Progenitor cell of endocrine pancreas (in vitro differentiated cells): ENCODE measurements at regions not wholly inside any gene's neighbourhood (a gene's known extent, or its start where the extent isn't known, plus 50 kb on each side); places are given as distances from the start of the nearest gene placed in this dataset.

ENCODE experiments used
- DNase-seq: peaks from one replicate; pipeline ENCODE4 v3.0.0; 2021; ENCODE audit warnings: low spot score; ENCODE audit not compliant: unreplicated experiment
- H3K27ac Mint-ChIP-seq: 2 replicates; pipeline ENCODE4 v1.8.0; 2021; ENCODE audit warnings: mild to moderate bottlenecking, moderate library complexity, mixed read lengths
- H3K27me3 Mint-ChIP-seq: 2 replicates; pipeline ENCODE4 v1.8.0; 2021; ENCODE audit warnings: mixed read lengths
- H3K36me3 Mint-ChIP-seq: 2 replicates; pipeline ENCODE4 v1.8.0; 2022; ENCODE audit warnings: mixed read lengths; ENCODE audit not compliant: insufficient read depth
- H3K4me1 Mint-ChIP-seq: 2 replicates; pipeline ENCODE4 v1.8.0; 2021; ENCODE audit warnings: low read depth, mixed read lengths
- H3K4me3 Mint-ChIP-seq: 2 replicates; pipeline ENCODE4 v1.8.0; 2021; ENCODE audit warnings: low read depth, mild to moderate bottlenecking, moderate library complexity, mixed read lengths
- H3K9me3 Mint-ChIP-seq: 2 replicates; pipeline ENCODE4 v1.8.0; 2021; ENCODE audit warnings: low read depth, mixed read lengths
- TF ChIP-seq, protein P1 (sequence below): fragments of 200-600 bp; sonication (generic); IDR thresholded peaks from one replicate; pipeline ENCODE4 v1.5.0; 2021; ENCODE audit warnings: antibody characterized with exemption, mild to moderate bottlenecking; ENCODE audit not compliant: unreplicated experiment

- Mint-ChIP-seq H3K27me3 (no peaks in the 10 kb centered on the region), H3K36me3 (no peaks in the 10 kb centered on the region), H3K4me1 (no peaks in the 10 kb centered on the region), H3K4me3 (no peak overlapping the region), H3K9me3 (no peaks in the 10 kb centered on the region), H3K27ac (no peak overlapping the region)
- TF ChIP-seq, protein P1, sequence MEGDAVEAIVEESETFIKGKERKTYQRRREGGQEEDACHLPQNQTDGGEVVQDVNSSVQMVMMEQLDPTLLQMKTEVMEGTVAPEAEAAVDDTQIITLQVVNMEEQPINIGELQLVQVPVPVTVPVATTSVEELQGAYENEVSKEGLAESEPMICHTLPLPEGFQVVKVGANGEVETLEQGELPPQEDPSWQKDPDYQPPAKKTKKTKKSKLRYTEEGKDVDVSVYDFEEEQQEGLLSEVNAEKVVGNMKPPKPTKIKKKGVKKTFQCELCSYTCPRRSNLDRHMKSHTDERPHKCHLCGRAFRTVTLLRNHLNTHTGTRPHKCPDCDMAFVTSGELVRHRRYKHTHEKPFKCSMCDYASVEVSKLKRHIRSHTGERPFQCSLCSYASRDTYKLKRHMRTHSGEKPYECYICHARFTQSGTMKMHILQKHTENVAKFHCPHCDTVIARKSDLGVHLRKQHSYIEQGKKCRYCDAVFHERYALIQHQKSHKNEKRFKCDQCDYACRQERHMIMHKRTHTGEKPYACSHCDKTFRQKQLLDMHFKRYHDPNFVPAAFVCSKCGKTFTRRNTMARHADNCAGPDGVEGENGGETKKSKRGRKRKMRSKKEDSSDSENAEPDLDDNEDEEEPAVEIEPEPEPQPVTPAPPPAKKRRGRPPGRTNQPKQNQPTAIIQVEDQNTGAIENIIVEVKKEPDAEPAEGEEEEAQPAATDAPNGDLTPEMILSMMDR = no peak
- no peak for DNase-seq
Measured at GRCh38 chr14:46233786-46234185, 417.8 kb downstream of the RPL10L start.

DNA sequence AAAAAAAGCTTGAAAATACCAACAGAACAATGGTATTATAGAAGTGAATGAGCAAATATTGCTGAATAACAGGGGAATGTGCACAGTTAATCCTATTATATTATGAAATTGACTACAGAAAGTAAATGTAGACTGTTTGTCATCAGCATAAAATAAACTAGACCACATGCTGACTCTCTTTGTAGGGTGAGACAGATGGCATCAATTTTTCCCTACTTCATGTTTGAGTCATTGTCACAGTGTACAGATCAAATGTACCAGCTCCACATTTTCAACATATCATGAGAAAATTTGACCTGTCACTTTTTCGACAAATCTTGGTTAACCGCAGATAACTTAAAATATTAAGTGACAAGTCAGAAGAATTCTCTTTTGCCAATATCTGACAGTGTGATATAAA, 421.0 kb downstream of the RPL10L start:
- H3K9me3 Mint-ChIP-seq = no peaks in the 10 kb centered on the region
- TF ChIP-seq, protein P1 = no peak
- H3K27ac Mint-ChIP-seq = no peak overlapping the region
- DNase-seq = no peak
- no peaks in the 10 kb centered on the region for H3K4me1 Mint-ChIP-seq
- no peaks in the 10 kb centered on the region for H3K27me3 Mint-ChIP-seq
- no peak overlapping the region for H3K4me3 Mint-ChIP-seq
- no peaks in the 10 kb centered on the region for H3K36me3 Mint-ChIP-seq

- no peak for DNase-seq
- no peak overlapping the region for H3K27ac Mint-ChIP-seq
- H3K4me3 Mint-ChIP-seq = no peak overlapping the region
- TF ChIP-seq, protein P1 = no peak
- no peaks in the 10 kb centered on the region for H3K4me1 Mint-ChIP-seq
- no peaks in the 10 kb centered on the region for H3K27me3 Mint-ChIP-seq
- H3K36me3 Mint-ChIP-seq = no peaks in the 10 kb centered on the region
- peaks cover 4% of the 10 kb centered on the region for H3K9me3 Mint-ChIP-seq
Measured at GRCh38 chr14:46215801-46216200, 435.8 kb downstream of the RPL10L start.

DNA sequence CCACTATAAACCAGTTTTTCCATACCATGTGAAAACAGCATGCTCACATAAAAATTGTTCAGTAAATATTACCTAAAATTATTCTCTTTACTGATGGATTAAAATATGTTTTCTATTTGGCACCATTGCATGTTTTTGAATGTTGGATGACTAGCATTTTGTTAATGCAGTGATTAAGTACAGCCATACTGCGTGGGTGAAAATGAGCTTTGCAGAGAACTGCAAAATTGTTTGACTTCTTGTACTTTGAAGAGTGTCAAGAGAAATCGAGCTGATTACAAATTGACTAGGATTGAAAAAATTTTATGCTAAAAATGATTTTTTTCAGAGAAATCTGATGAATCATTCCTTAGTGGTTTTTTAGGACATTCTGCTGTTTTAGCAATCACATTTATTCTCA, 452.9 kb downstream of the RPL10L start:
- TF ChIP-seq, protein P1 = no peak
- Mint-ChIP-seq H3K27ac (no peak overlapping the region), H3K9me3 (no peaks in the 10 kb centered on the region), H3K4me1 (no peaks in the 10 kb centered on the region), H3K4me3 (no peak overlapping the region), H3K27me3 (no peaks in the 10 kb centered on the region), H3K36me3 (no peaks in the 10 kb centered on the region)
- no peak for DNase-seq

DNA sequence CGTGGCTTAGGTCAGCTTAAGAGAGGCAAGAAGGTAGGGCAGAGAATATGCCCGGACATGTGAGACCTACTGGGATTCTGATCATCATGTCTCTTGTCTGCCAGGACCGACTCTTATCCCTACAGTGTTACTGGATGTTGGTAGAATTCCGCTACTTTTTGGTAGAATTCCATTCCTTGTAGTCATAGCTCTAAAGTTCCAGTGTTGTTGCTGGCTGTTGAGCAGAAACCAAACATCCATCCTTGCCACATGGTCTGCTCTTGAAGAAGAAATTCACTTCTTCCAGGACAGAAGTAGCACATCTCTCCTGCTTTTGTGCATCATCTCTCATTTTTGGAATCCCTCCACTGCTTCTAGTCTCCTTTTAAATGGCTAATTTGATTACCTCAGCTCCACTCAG, 453.7 kb downstream of the RPL10L start:
- TF ChIP-seq, protein P1 = no peak
- Mint-ChIP-seq H3K4me3 (no peak overlapping the region), H3K36me3 (no peaks in the 10 kb centered on the region), H3K9me3 (no peaks in the 10 kb centered on the region), H3K4me1 (no peaks in the 10 kb centered on the region), H3K27me3 (no peaks in the 10 kb centered on the region), H3K27ac (no peak overlapping the region)
- DNase-seq = no peak
